Muscle of leg (tissue), 3 donors: ENCODE measurements at regions not wholly inside any gene's neighbourhood (a gene's known extent, or its start where the extent isn't known, plus 50 kb on each side); places are given as distances from the start of the nearest gene placed in this dataset.
A peak's percentile ranks its signal among the peaks of the same experiment; 100 is the strongest.

Experiments
- DNase-seq: peaks from one replicate; pipeline ENCODE4 v3.0.0; 2013
- H3K27ac ChIP-seq: one replicate; pipeline ENCODE4 v1.5.1; 2013; ENCODE audit warnings: mild to moderate bottlenecking, low read length, control low read depth
- H3K27me3 ChIP-seq: one replicate; pipeline ENCODE4 v1.6.1; 2013; ENCODE audit warnings: low read length; ENCODE audit not compliant: control insufficient read depth, insufficient read depth
- H3K36me3 ChIP-seq: one replicate; pipeline ENCODE4 v1.6.1; 2013; ENCODE audit warnings: low read length; ENCODE audit not compliant: control insufficient read depth, insufficient read depth
- H3K4me1 ChIP-seq: one replicate; pipeline ENCODE4 v1.6.1; 2013; ENCODE audit warnings: low read length; ENCODE audit not compliant: control insufficient read depth, insufficient read depth
- H3K4me3 ChIP-seq: one replicate; pipeline ENCODE4 v1.5.1; 2013; ENCODE audit warnings: low read length, control low read depth
- H3K9me3 ChIP-seq: replicated peaks from 2 replicates; pipeline ENCODE4 v1.6.1; 2013; ENCODE audit warnings: low read depth, low read length; ENCODE audit not compliant: control insufficient read depth
- WGBS: methylation state at CpG from one replicate; pipeline ENCODE4 v1.1.5; 2013; ENCODE audit warnings: missing lambda C conversion rate; ENCODE audit not compliant: insufficient coverage; 5-methylcytosine and 5-hydroxymethylcytosine counted together

- no peaks in the 10 kb centered on the region for H3K4me1 ChIP-seq
- 68% methylated on average over 11 of the region's 13 CpGs for WGBS
- no peaks in the 10 kb centered on the region for H3K36me3 ChIP-seq
- H3K4me3 ChIP-seq, result no peak overlapping the region
- peaks cover 3% of the 10 kb centered on the region for H3K27me3 ChIP-seq
- no peak overlapping the region for H3K27ac ChIP-seq
- peak; percentile 53 for DNase-seq
- H3K9me3 ChIP-seq, result no peaks in the 10 kb centered on the region
Measured at GRCh38 chr4:153115322-153116290, 88.6 kb upstream of the TRIM2 start.

DNA sequence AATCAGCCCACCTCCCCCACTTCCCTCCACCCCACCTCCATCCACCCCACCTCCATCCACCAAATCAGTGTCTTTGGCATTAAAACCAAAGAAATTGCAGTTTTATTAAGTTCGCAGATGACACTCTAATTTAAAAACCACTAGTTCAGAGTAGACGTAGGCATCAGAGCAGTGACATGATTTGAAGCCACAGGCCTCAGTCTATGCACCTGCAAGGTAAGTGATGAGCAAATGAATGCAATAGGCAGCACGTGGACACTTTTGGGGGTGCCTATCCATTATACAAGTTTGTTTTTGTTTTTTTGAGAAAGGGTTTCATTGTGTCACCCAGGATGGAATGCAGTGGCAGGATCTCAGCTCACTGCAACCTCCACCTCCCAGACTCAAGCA is 88.0 kb upstream of the TRIM2 start:
- H3K4me1 ChIP-seq, result no peaks in the 10 kb centered on the region
- 59% methylated on average over 2 of the region's 3 CpGs for WGBS
- H3K9me3 ChIP-seq, result no peaks in the 10 kb centered on the region
- no peak overlapping the region for H3K27ac ChIP-seq
- no peaks in the 10 kb centered on the region for H3K36me3 ChIP-seq
- no peak overlapping the region for H3K4me3 ChIP-seq
- peaks cover 3% of the 10 kb centered on the region for H3K27me3 ChIP-seq
- no peak for DNase-seq

DNA sequence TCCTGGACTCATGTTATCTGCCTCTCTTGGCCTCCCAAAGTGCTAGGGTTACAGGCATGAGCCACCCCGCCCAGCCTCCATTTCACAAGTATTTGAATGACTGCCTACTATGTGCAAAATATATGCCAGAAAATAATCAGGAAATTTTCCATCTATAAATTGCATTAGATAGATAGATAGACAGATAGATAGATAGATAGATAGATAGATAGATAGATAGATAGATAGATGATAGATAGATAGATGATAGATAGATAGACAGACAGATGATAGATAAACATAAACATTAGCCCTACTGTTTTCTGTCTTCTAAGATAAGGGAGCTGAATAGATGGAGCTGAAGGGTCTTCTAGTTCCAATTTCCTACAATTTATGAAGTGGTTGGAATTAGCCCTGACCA is 87.4 kb upstream of the TRIM2 start:
- no peak for DNase-seq
- no peak overlapping the region for H3K27ac ChIP-seq
- no CpG with 5 or more reads among the region's 1 CpG for WGBS
- H3K4me3 ChIP-seq, result no peak overlapping the region
- no peaks in the 10 kb centered on the region for H3K36me3 ChIP-seq
- peaks cover 3% of the 10 kb centered on the region for H3K27me3 ChIP-seq
- H3K9me3 ChIP-seq, result no peaks in the 10 kb centered on the region
- H3K4me1 ChIP-seq, result no peaks in the 10 kb centered on the region

DNA sequence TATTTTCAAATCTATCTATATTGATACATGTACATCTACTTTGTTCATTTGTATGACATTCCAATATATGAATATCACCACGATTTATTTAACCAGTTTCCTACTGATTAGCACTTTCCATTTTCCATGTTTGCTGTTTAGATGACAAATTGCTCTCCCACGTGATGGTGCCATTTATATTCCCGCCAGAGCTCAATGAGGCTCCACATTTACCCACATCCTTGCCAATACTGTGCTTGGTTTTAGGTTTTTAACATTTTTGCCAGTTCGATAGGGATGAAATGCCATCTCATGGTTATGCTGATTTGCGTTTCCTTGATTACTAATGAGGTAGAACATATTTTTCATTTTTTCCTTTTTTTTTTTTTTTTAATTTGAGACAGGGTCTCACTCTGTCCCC is 86.7 kb upstream of the TRIM2 start:
- 100% methylated on average over 1 of the region's 5 CpGs for WGBS
- H3K27me3 ChIP-seq, result peaks cover 3% of the 10 kb centered on the region
- DNase-seq, result no peak
- H3K27ac ChIP-seq, result no peak overlapping the region
- no peaks in the 10 kb centered on the region for H3K9me3 ChIP-seq
- no peaks in the 10 kb centered on the region for H3K4me1 ChIP-seq
- H3K36me3 ChIP-seq, result no peaks in the 10 kb centered on the region
- H3K4me3 ChIP-seq, result no peak overlapping the region

GRCh38 chr4:153119626-153120025 is 84.6 kb upstream of the TRIM2 start:
- no peak for DNase-seq
- Histone ChIP-seq H3K9me3 (no peaks in the 10 kb centered on the region), H3K27me3 (peaks cover 3% of the 10 kb centered on the region), H3K36me3 (no peaks in the 10 kb centered on the region), H3K4me3 (no peak overlapping the region), H3K27ac (no peak overlapping the region), H3K4me1 (no peaks in the 10 kb centered on the region)
- 86% methylated on average over 1 of the region's 2 CpGs for WGBS

GRCh38 chr4:153120235-153120634 is 84.0 kb upstream of the TRIM2 start:
- no peaks in the 10 kb centered on the region for H3K4me1 ChIP-seq
- DNase-seq, result no peak
- WGBS, result no CpG with 5 or more reads among the region's 2 CpGs
- no peak overlapping the region for H3K27ac ChIP-seq
- peaks cover 2% of the 10 kb centered on the region for H3K27me3 ChIP-seq
- no peaks in the 10 kb centered on the region for H3K9me3 ChIP-seq
- H3K4me3 ChIP-seq, result no peak overlapping the region
- H3K36me3 ChIP-seq, result no peaks in the 10 kb centered on the region

- H3K27ac ChIP-seq, result no peak overlapping the region
- H3K4me3 ChIP-seq, result no peak overlapping the region
- H3K27me3 ChIP-seq, result no peaks in the 10 kb centered on the region
- H3K9me3 ChIP-seq, result no peaks in the 10 kb centered on the region
- H3K36me3 ChIP-seq, result no peaks in the 10 kb centered on the region
- no peaks in the 10 kb centered on the region for H3K4me1 ChIP-seq
- no peak for DNase-seq
- 100% methylated on average over 2 of the region's 6 CpGs for WGBS
Measured at GRCh38 chr4:153122855-153123254, 81.4 kb upstream of the TRIM2 start.

GRCh38 chr4:153126137-153126536 is 78.1 kb upstream of the TRIM2 start:
- WGBS, result 100% methylated on average over 1 of the region's 4 CpGs
- Histone ChIP-seq H3K27ac (no peak overlapping the region), H3K36me3 (no peaks in the 10 kb centered on the region)

DNA sequence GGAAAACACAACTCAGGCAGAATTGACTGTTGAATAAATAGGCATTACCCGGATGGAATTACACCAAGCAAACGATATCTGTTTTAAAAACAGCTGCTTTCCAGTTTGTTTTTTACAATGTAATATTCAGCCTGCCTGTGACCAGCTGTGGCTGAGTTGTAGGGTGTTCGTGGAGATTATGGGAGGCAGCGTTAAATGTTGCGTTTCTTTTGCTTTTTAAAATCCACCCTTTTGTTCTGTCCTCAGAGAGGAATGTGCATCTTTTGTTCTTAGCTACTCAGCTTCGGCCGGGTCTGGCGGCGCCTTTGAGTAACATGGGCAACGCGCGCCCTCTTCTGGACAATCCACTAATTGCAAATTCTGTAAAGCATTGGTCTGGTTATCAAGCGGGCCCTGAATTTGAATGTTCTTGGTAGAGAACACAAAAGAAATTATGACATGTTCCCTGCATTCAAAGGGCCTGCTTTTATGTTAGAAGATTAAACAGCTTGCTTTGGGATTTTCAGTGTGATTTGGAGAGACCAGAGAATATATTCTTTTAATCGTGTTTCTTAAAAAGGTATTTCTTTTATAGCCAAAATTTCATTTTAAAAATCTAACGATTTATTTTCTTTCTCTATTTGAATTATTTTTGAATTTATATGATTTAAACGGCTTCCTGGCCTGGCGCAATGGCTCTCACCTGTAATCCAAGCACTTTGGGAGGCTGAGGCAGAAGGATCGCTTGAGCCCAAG is 76.3 kb upstream of the TRIM2 start:
- DNase-seq, result peak; percentile 92
- Histone ChIP-seq H3K36me3 (no peaks in the 10 kb centered on the region), H3K4me1 (no peaks in the 10 kb centered on the region), H3K27ac (no peak overlapping the region), H3K27me3 (no peaks in the 10 kb centered on the region), H3K4me3 (no peak overlapping the region), H3K9me3 (no peaks in the 10 kb centered on the region)
- 37% methylated on average over 2 of the region's 18 CpGs for WGBS

More at GRCh38 chr4:153126137-153126536, 78.1 kb upstream of the TRIM2 start:
- DNase-seq, result no peak
- Histone ChIP-seq H3K4me1 (no peaks in the 10 kb centered on the region), H3K9me3 (no peaks in the 10 kb centered on the region), H3K27me3 (no peaks in the 10 kb centered on the region), H3K4me3 (no peak overlapping the region)

DNA sequence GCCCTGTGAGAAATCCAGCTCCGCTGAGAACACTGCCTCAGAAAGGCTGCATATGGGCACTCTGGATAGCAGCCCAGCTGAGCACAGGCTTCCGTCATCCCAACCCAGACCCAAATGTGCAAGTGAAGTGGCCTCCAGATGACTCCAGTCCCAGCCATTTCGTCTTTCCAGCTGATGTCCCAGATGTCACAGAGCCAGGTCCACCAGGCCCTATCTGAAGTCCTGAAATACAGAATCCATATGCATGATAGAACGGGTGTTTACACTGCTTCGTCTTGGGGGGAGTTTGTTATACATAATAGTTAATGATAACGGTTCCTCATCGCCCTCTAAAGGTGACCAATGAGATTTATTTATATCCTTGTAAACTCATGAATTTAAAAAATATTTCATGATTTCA is 72.6 kb upstream of the TRIM2 start:
- WGBS, result 75% methylated on average over 2 of the region's 7 CpGs
- H3K27me3 ChIP-seq, result no peaks in the 10 kb centered on the region
- DNase-seq, result no peak
- no peaks in the 10 kb centered on the region for H3K9me3 ChIP-seq
- peaks cover under 1% of the 10 kb centered on the region for H3K4me1 ChIP-seq
- no peaks in the 10 kb centered on the region for H3K36me3 ChIP-seq
- H3K4me3 ChIP-seq, result no peak overlapping the region
- H3K27ac ChIP-seq, result no peak overlapping the region
